ENCODE measurements at regions not wholly inside any gene's neighbourhood (a gene's known extent, or its start where the extent isn't known, plus 50 kb on each side); places are given as distances from the start of the nearest gene placed in this dataset.

DNA sequence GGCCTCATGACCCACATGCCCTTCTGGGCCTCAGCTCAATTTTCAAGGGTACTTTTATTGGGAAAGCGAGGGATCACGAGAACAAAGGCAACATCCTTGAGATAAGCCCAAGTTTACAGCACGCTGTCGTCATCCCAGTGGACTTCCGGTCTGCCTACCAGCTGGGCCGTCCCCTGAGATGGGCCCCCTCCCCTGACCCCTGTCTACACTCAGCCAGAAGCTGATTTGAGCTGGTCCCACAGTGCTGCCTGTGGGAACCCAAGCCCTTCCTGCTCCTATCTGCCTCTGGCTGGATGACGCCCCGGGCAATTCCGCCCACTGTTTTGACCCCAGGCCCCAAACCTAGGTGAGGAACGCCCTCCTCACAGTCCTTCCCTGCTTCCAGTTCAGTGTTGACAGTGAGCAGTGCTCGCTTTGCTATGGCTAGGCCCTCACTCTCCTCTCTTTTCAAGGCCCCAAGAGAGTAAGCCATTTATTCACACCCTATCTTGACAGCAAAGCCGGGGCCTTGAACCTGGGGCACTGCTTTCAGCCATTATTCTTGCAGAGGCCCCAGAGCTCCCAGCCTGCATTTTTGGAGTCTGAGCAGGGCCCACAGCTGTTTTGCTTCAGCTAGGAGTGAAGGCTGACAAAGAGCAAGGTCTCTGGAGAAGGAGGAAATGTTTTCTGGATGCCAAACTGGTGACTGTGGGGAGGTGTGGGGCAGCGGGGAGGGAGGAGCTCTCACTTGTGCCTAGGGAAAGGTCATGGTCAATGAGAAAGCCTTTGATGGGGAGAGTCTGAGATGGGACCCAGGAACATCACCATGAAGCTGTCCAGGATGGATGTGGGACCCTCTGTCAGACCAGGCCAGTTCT is 164.6 kb upstream of the BCOR start:
- no peak for DNase-seq

DNA sequence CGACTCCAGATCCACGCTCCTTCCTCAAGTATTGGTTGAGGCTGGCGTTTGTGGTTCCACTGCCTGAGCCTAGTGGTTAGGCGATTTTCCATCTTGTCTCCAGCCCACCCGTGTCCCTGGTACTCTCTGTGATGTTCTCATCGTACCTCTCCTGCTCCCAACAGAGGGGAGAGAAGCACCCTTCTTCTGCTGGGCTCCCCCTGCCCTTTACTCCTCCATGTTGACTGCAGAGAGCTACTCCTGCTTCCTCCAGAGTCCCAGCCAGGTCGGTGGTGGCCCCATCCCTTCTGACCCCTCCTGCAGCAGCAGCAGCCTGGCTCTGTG is 164.0 kb upstream of the BCOR start:
- H3K27ac ChIP-seq (ENCODE audit: insufficient read depth, low read length, poor library complexity, severe bottlenecking): no peak overlapping the region
- no peaks in the 10 kb centered on the region for H3K36me3 ChIP-seq (ENCODE audit: control insufficient read depth, insufficient read depth, low read length)
- no peaks in the 10 kb centered on the region for H3K9me3 ChIP-seq (ENCODE audit: control insufficient read depth, low read length)
- H3K27me3 ChIP-seq (replicated peaks; ENCODE audit: control insufficient read depth, insufficient read depth, low read length, poor library complexity, severe bottlenecking): no peaks in the 10 kb centered on the region
- peaks cover 6% of the 10 kb centered on the region for H3K4me1 ChIP-seq (ENCODE audit: control insufficient read depth, insufficient read depth, low read length, poor library complexity, severe bottlenecking)
- DNase-seq: no peak
- no peak overlapping the region for H3K4me3 ChIP-seq (ENCODE audit: insufficient read depth, low read depth, low read length, poor library complexity, severe bottlenecking)

More for the DNA sequence above, 164.6 kb upstream of the BCOR start:
- H3K4me3 ChIP-seq (ENCODE audit: insufficient read depth, low read depth, low read length, poor library complexity, severe bottlenecking): no peak overlapping the region
- peaks cover 7% of the 10 kb centered on the region for H3K4me1 ChIP-seq (ENCODE audit: control insufficient read depth, insufficient read depth, low read length, poor library complexity, severe bottlenecking)
- H3K27me3 ChIP-seq (replicated peaks; ENCODE audit: control insufficient read depth, insufficient read depth, low read length, poor library complexity, severe bottlenecking): no peaks in the 10 kb centered on the region
- no peaks in the 10 kb centered on the region for H3K9me3 ChIP-seq (ENCODE audit: control insufficient read depth, low read length)
- no peaks in the 10 kb centered on the region for H3K36me3 ChIP-seq (ENCODE audit: control insufficient read depth, insufficient read depth, low read length)
- no peak overlapping the region for H3K27ac ChIP-seq (ENCODE audit: insufficient read depth, low read length, poor library complexity, severe bottlenecking)

DNA sequence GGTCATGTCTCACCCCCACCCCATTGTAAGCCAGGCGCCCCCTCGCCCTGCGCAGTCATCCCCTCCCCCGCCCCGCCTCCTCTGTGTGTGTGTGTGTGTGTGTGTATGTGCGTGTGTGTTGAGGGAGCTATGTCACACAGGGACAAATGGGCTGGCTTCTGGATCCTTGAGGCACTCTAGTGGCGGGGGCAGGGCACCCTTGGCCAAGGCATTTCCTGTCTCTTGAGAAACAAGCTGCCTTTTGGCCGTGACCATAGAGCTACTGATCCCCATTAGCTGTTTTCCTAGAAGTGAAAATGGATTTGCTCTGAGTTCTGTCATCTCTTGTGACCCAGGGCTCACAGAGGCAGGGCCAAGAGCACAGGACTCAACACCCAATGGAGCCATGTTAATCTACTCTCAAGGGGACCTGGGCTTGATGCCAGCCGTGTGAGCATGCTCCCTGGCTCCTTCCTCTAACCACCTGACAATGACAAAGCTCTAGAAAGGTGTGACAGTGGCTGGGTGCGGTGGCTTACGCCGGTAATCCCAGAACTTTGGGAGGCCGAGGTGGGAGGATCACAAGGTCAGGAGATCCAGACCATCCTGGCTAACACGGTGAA is 162.5 kb upstream of the BCOR start:
- no peak overlapping the region for H3K27ac ChIP-seq (ENCODE audit: insufficient read depth, low read length, poor library complexity, severe bottlenecking)
- no peak for DNase-seq
- no peaks in the 10 kb centered on the region for H3K4me1 ChIP-seq (ENCODE audit: control insufficient read depth, insufficient read depth, low read length, poor library complexity, severe bottlenecking)
- H3K27me3 ChIP-seq (replicated peaks; ENCODE audit: control insufficient read depth, insufficient read depth, low read length, poor library complexity, severe bottlenecking): no peaks in the 10 kb centered on the region
- no peaks in the 10 kb centered on the region for H3K36me3 ChIP-seq (ENCODE audit: control insufficient read depth, insufficient read depth, low read length)
- H3K4me3 ChIP-seq (ENCODE audit: insufficient read depth, low read depth, low read length, poor library complexity, severe bottlenecking): no peak overlapping the region
- no peaks in the 10 kb centered on the region for H3K9me3 ChIP-seq (ENCODE audit: control insufficient read depth, low read length)

DNA sequence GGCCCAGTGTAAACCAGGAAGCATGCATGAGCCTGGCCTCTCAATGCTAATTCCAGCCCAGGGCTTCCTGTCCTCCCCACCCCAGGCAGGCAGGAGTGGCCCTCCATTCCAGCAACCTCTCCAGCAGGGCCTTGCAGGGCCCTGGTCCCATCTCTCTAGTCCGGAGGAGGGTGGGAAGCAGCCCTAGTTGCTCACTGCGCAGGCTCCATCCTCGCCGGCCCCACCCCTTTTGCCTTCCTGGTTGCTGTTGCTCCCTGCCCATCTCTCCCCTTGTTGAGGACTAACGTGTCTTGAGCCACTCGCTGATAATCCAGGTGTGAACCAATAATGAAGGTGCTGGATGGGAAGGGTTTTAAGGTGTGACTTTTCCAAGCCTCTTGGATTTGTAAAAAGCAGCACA is 161.2 kb upstream of the BCOR start:
- Histone ChIP-seq H3K4me1 (ENCODE audit: control insufficient read depth, insufficient read depth, low read length, poor library complexity, severe bottlenecking) (no peaks in the 10 kb centered on the region), H3K9me3 (ENCODE audit: control insufficient read depth, low read length) (no peaks in the 10 kb centered on the region), H3K27me3 (replicated peaks; ENCODE audit: control insufficient read depth, insufficient read depth, low read length, poor library complexity, severe bottlenecking) (no peaks in the 10 kb centered on the region), H3K4me3 (ENCODE audit: insufficient read depth, low read depth, low read length, poor library complexity, severe bottlenecking) (no peak overlapping the region), H3K36me3 (ENCODE audit: control insufficient read depth, insufficient read depth, low read length) (no peaks in the 10 kb centered on the region), H3K27ac (ENCODE audit: insufficient read depth, low read length, poor library complexity, severe bottlenecking) (no peak overlapping the region)
- no peak for DNase-seq

DNA sequence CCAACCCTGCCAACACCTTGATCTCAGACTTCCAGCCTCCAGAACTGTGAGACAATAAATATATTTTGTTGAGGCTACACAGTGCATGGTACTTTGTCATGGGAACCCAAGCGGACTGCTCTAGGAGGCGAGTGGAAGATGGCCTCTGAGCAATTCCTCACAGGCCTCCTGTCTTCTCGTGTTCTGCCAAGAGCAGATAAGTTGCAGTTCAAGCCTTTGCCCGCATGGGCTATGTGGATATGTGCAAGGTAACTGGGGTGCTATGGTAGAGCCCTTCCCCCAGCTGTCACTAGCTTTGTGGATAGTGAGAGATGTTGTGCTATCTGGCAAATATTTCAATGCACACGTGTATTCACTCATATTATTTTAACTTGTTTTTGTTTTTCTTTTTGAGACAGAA is 156.0 kb upstream of the BCOR start:
- DNase-seq: no peak
- Histone ChIP-seq H3K27me3 (replicated peaks; ENCODE audit: control insufficient read depth, insufficient read depth, low read length, poor library complexity, severe bottlenecking) (no peaks in the 10 kb centered on the region), H3K9me3 (ENCODE audit: control insufficient read depth, low read length) (no peaks in the 10 kb centered on the region), H3K4me3 (ENCODE audit: insufficient read depth, low read depth, low read length, poor library complexity, severe bottlenecking) (no peak overlapping the region), H3K36me3 (ENCODE audit: control insufficient read depth, insufficient read depth, low read length) (no peaks in the 10 kb centered on the region), H3K27ac (ENCODE audit: insufficient read depth, low read length, poor library complexity, severe bottlenecking) (no peak overlapping the region), H3K4me1 (ENCODE audit: control insufficient read depth, insufficient read depth, low read length, poor library complexity, severe bottlenecking) (no peaks in the 10 kb centered on the region)

DNA sequence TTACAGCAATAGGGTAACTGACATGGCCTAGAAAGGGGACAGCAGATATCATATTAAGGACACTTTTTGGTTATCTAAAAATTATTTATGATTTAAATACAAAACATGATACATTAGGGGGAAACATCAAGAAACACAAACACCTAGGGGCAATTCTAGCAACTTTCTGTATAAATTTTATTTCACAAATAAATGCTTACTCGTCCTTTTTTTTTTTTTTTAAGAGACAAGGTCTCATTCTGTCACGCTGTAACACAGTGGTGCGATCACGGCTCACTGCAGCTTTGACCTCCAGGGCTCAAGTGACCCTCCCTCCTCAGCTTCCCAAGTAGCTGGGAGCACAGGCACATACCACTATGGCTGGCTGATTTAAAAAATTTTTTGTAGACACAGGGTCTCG is 151.8 kb upstream of the BCOR start:
- H3K9me3 ChIP-seq (ENCODE audit: control insufficient read depth, low read length): no peaks in the 10 kb centered on the region
- no peak overlapping the region for H3K27ac ChIP-seq (ENCODE audit: insufficient read depth, low read length, poor library complexity, severe bottlenecking)
- no peak overlapping the region for H3K4me3 ChIP-seq (ENCODE audit: insufficient read depth, low read depth, low read length, poor library complexity, severe bottlenecking)
- no peaks in the 10 kb centered on the region for H3K27me3 ChIP-seq (replicated peaks; ENCODE audit: control insufficient read depth, insufficient read depth, low read length, poor library complexity, severe bottlenecking)
- no peaks in the 10 kb centered on the region for H3K4me1 ChIP-seq (ENCODE audit: control insufficient read depth, insufficient read depth, low read length, poor library complexity, severe bottlenecking)
- no peak for DNase-seq
- H3K36me3 ChIP-seq (ENCODE audit: control insufficient read depth, insufficient read depth, low read length): no peaks in the 10 kb centered on the region

DNA sequence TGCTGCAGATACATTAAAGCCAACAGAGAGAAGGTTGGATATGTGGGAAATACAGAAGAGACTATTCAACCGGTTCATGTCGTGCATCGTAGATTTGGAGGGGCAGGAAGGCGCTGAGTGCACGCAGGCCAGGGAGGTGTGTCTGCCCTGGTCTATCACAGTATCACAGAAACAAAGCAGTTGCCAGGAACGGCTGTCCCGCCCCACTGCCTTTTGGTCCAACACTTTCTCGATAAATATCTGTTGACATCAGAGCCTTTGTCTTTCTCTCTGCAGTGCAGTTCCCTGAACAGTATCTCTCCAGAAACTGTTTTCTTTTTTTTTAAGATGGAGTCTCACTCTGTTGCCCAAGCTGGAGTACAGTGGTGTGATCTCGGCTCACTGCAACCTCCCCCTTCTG is 151.1 kb upstream of the BCOR start:
- no peak for DNase-seq
- no peak overlapping the region for H3K4me3 ChIP-seq (ENCODE audit: insufficient read depth, low read depth, low read length, poor library complexity, severe bottlenecking)
- H3K27ac ChIP-seq (ENCODE audit: insufficient read depth, low read length, poor library complexity, severe bottlenecking): no peak overlapping the region
- H3K27me3 ChIP-seq (replicated peaks; ENCODE audit: control insufficient read depth, insufficient read depth, low read length, poor library complexity, severe bottlenecking): no peaks in the 10 kb centered on the region
- H3K36me3 ChIP-seq (ENCODE audit: control insufficient read depth, insufficient read depth, low read length): no peaks in the 10 kb centered on the region
- no peaks in the 10 kb centered on the region for H3K4me1 ChIP-seq (ENCODE audit: control insufficient read depth, insufficient read depth, low read length, poor library complexity, severe bottlenecking)
- no peaks in the 10 kb centered on the region for H3K9me3 ChIP-seq (ENCODE audit: control insufficient read depth, low read length)

DNA sequence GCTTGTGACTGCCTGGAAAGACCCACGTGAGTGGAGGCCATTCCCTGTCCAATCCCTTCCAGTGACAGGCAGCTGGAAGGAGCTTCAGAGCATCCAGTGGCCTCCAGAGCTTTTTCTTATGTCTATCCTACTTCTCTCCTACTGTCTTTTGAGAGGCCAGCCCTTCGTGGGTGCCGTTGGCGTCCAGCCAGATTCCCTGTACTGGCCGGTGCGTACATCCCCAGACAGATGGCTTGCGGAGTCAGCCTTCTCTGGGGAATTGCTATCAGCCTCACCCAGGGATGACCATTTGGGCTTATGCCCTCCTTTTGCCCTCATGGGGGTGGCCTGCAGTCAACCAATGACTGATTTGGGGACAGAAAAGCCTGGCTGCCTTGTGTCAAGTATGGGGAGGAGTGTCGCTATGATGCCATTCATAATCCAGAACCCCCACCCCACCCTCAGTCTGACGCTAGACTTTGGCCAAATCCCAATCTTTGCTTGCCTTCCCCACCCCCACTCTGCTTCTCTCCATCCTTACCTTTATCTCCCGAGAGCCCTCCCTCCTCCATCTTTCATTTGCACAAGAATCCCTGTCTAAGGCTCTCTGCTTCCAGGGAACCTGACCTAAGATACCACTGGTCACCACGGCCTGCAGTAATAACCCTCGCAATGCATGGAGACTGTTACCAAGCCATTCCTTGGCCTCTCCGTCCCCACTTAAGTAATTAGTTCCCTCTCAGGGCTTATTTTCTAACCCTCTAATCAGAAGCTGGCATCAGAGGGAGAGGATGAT is 150.3 kb upstream of the BCOR start:
- Histone ChIP-seq H3K27me3 (replicated peaks; ENCODE audit: control insufficient read depth, insufficient read depth, low read length, poor library complexity, severe bottlenecking) (no peaks in the 10 kb centered on the region), H3K9me3 (ENCODE audit: control insufficient read depth, low read length) (no peaks in the 10 kb centered on the region), H3K27ac (ENCODE audit: insufficient read depth, low read length, poor library complexity, severe bottlenecking) (no peak overlapping the region), H3K4me3 (ENCODE audit: insufficient read depth, low read depth, low read length, poor library complexity, severe bottlenecking) (no peak overlapping the region), H3K4me1 (ENCODE audit: control insufficient read depth, insufficient read depth, low read length, poor library complexity, severe bottlenecking) (no peaks in the 10 kb centered on the region), H3K36me3 (ENCODE audit: control insufficient read depth, insufficient read depth, low read length) (no peaks in the 10 kb centered on the region)
- no peak for DNase-seq

DNA sequence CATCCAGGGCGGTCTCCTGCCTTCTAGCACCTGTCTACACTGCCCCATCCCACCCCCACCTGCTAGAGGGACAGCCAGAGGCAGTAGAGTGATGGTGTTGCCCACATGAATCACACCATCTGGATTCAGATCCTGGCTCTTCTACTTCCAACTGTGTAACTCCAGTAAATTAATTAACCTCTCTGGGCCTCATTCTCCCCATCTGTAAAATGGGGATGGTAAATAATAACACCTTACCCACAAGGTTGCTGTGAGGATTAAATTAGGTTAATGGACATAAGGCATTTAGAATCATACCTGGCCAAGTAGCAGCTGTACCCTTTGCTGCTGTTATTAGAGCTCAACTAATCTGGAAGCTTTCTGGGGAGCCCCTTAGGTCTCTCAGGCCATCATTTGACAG is 149.6 kb upstream of the BCOR start:
- H3K27ac ChIP-seq (ENCODE audit: insufficient read depth, low read length, poor library complexity, severe bottlenecking): no peak overlapping the region
- DNase-seq: no peak

DNA sequence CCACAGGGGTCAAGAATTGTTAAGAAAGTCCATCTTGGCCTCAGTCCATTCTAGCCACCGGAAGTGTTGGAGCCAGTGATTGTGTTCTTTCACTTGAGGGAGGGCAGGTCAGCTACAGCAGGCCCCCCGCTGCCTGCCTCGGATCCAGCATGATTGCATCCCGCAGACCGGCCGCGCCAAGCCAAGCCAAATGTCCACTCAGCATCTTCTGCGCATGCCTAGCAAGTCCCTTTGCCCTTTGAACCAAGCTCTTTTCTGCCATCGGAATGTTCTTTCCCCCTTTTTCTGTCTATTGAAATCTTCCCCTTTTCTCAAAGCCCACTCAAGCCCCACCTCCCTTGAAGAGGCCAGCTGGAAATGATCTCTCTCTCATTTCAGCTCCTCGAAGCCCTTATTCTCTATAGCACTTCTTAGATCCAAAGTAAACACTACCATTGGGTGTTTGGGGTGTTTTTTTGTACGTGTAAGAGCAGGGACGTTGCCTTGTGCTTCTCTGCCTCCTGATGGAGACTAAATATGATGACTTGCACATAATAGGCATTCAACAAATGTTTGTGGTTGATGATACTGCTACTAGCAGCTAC is 147.8 kb upstream of the BCOR start:
- no peak for DNase-seq
- Histone ChIP-seq H3K27me3 (replicated peaks; ENCODE audit: control insufficient read depth, insufficient read depth, low read length, poor library complexity, severe bottlenecking) (no peaks in the 10 kb centered on the region), H3K9me3 (ENCODE audit: control insufficient read depth, low read length) (no peaks in the 10 kb centered on the region), H3K27ac (ENCODE audit: insufficient read depth, low read length, poor library complexity, severe bottlenecking) (no peak overlapping the region), H3K36me3 (ENCODE audit: control insufficient read depth, insufficient read depth, low read length) (no peaks in the 10 kb centered on the region), H3K4me3 (ENCODE audit: insufficient read depth, low read depth, low read length, poor library complexity, severe bottlenecking) (no peak overlapping the region), H3K4me1 (ENCODE audit: control insufficient read depth, insufficient read depth, low read length, poor library complexity, severe bottlenecking) (no peaks in the 10 kb centered on the region)

More for the DNA sequence above, 149.6 kb upstream of the BCOR start:
- Histone ChIP-seq H3K4me3 (ENCODE audit: insufficient read depth, low read depth, low read length, poor library complexity, severe bottlenecking) (no peak overlapping the region), H3K4me1 (ENCODE audit: control insufficient read depth, insufficient read depth, low read length, poor library complexity, severe bottlenecking) (no peaks in the 10 kb centered on the region), H3K9me3 (ENCODE audit: control insufficient read depth, low read length) (no peaks in the 10 kb centered on the region), H3K36me3 (ENCODE audit: control insufficient read depth, insufficient read depth, low read length) (no peaks in the 10 kb centered on the region), H3K27me3 (replicated peaks; ENCODE audit: control insufficient read depth, insufficient read depth, low read length, poor library complexity, severe bottlenecking) (no peaks in the 10 kb centered on the region)

Data from effector memory CD4-positive, alpha-beta T cell (primary cell).